Left ventricle myocardium inferior (tissue), 1 donor: ENCODE measurements at regions not wholly inside any gene's neighbourhood (a gene's known extent, or its start where the extent isn't known, plus 50 kb on each side); places are given as distances from the start of the nearest gene placed in this dataset.
A peak's percentile ranks its signal among the peaks of the same experiment; 100 is the strongest.
"Not testable (repeated sequence)": the region's sequence is repeated elsewhere in the genome, so short reads cannot be mapped to it uniquely, and the experiment has no call there.

Source experiments
- DNase-seq: peaks from one replicate; pipeline ENCODE4 v3.0.0-alpha.2; 2020
- H3K27ac ChIP-seq: fragments of 200-600 bp; replicated peaks from 2 replicates; pipeline ENCODE4 v1.8.0; 2021
- H3K27me3 ChIP-seq: fragments of 200-600 bp; 2 replicates; pipeline ENCODE4 v1.8.0; 2021; ENCODE audit warnings: low read depth
- H3K36me3 ChIP-seq: fragments of 200-600 bp; 2 replicates; pipeline ENCODE4 v1.8.0; 2021
- H3K4me1 ChIP-seq: fragments of 200-600 bp; 2 replicates; pipeline ENCODE4 v1.8.0; 2021
- H3K4me3 ChIP-seq: fragments of 200-600 bp; 2 replicates; pipeline ENCODE4 v1.8.0; 2021; ENCODE audit warnings: mild to moderate bottlenecking, moderate library complexity
- H3K9me3 ChIP-seq: fragments of 200-600 bp; replicated peaks from 2 replicates; pipeline ENCODE4 v1.8.0; 2021
- CTCF ChIP-seq: fragments of 200-600 bp; IDR thresholded peaks from 2 replicates; pipeline ENCODE4 v1.8.0; 2021; ENCODE audit warnings: antibody characterized with exemption, mild to moderate bottlenecking, borderline replicate concordance
- intact Hi-C: fragments of 100-400 bp; cut with micrococcal nuclease; formaldehyde crosslinking; loops from one replicate; pipeline ENCODE4 v1.11.0; 2022
- donor health status: DM: no; HTN: yes; CAD: no; lungs with severe emphysema.

- H3K4me1 ChIP-seq: no peaks in the 10 kb centered on the region
- H3K27me3 ChIP-seq: no peaks in the 10 kb centered on the region
- intact Hi-C loops: no loop called here
- no peak overlapping the region for H3K4me3 ChIP-seq
- peak; percentile 15 for DNase-seq
- H3K36me3 ChIP-seq: no peaks in the 10 kb centered on the region
- TF ChIP-seq CTCF: no peak
- H3K9me3 ChIP-seq: no peaks in the 10 kb centered on the region
- no peak overlapping the region for H3K27ac ChIP-seq
These were observed 105.5 kb downstream of the POU4F1 start for GRCh38 chr13:78497702-78498355.

- TF ChIP-seq CTCF: no peak
- intact Hi-C loops: no loop called here
These were observed 111.4 kb downstream of the POU4F1 start for GRCh38 chr13:78491978-78492377.

GRCh38 chr13:78490225-78490624, 113.1 kb downstream of the POU4F1 start:
- peaks cover 14% of the 10 kb centered on the region for H3K9me3 ChIP-seq
- H3K4me3 ChIP-seq, H3K27ac ChIP-seq, DNase-seq, H3K27me3 ChIP-seq, intact Hi-C loops, H3K4me1 ChIP-seq, H3K36me3 ChIP-seq: not testable (repeated sequence)

More at GRCh38 chr13:78491978-78492377, 111.4 kb downstream of the POU4F1 start:
- Histone ChIP-seq H3K36me3 (no peaks in the 10 kb centered on the region), H3K9me3 (peaks cover 14% of the 10 kb centered on the region), H3K4me1 (no peaks in the 10 kb centered on the region), H3K27ac (no peak overlapping the region), H3K4me3 (no peak overlapping the region), H3K27me3 (no peaks in the 10 kb centered on the region)
- no peak for DNase-seq

GRCh38 chr13:78487707-78488106, 115.6 kb downstream of the POU4F1 start:
- intact Hi-C loops: no loop called here
- Histone ChIP-seq H3K9me3 (peaks cover 12% of the 10 kb centered on the region), H3K27ac (no peak overlapping the region), H3K4me1 (no peaks in the 10 kb centered on the region), H3K4me3 (no peak overlapping the region), H3K36me3 (no peaks in the 10 kb centered on the region), H3K27me3 (no peaks in the 10 kb centered on the region)
- TF ChIP-seq CTCF: no peak
- no peak for DNase-seq

GRCh38 chr13:78485803-78486202, 117.5 kb downstream of the POU4F1 start:
- Histone ChIP-seq H3K4me1 (no peaks in the 10 kb centered on the region), H3K36me3 (no peaks in the 10 kb centered on the region), H3K4me3 (no peak overlapping the region), H3K27me3 (no peaks in the 10 kb centered on the region), H3K27ac (no peak overlapping the region), H3K9me3 (no peaks in the 10 kb centered on the region)
- TF ChIP-seq CTCF: no peak
- intact Hi-C loops: no loop called here
- no peak for DNase-seq

GRCh38 chr13:78478183-78478582, 125.2 kb downstream of the POU4F1 start:
- Histone ChIP-seq H3K4me1 (no peaks in the 10 kb centered on the region), H3K4me3 (no peak overlapping the region), H3K27me3 (no peaks in the 10 kb centered on the region), H3K27ac (no peak overlapping the region), H3K9me3 (no peaks in the 10 kb centered on the region), H3K36me3 (no peaks in the 10 kb centered on the region)
- DNase-seq: no peak
- intact Hi-C loops: no loop called here
- no peak for TF ChIP-seq CTCF
